ENCODE measurements at regions not wholly inside any gene's neighbourhood (a gene's known extent, or its start where the extent isn't known, plus 50 kb on each side); places are given as distances from the start of the nearest gene placed in this dataset.

DNA sequence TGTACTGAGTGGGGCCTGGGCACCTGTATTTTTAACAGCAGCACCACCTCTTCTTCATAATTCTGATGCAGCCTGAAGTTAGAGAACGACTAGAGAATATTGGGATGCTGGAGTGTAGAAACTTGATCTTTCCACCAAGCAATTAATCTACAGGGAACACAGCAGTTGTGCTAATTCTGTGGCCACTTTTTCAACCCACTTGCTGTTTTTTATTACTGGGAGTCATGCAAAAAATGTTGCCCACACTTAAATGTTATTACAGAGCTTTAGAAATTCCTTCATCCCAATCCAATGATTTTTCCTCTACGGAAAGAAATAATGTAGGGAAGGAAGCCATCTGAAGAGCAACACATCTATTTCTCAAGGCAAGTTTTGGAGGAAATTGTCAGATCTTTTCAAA lies 190.9 kb upstream of the TUT7 start:
- in situ Hi-C loops (cut with HindIII; ENCODE audit: low sequenced_read_pairs) = no loop called here

DNA sequence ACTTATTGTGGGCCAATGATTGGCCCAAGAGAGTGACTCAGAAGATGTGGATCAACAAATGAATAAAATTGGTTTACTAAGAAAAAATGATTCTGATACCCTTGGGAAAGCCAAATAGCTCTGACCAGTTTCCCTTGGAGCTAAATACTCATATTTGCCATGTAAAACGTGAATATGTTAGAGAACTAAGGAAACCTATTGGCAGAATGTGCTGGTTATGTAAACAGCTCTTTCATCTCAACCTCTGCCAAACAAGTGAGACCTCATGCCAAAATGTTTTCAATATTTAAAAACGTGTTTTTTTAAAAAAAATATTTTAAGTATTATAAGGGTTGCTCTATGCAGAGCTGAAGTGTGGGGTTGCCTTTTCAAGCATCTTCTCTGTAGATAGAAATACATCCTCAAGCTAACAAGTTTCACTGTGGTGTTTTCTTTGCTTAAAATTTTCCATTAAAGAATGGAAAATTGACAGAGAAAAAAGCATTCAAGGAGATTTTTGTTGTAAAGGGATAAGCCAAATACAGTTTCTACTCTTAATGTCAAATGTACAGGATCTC lies 186.9 kb upstream of the TUT7 start:
- in situ Hi-C loops (cut with HindIII; ENCODE audit: low sequenced_read_pairs) = no loop called here

DNA sequence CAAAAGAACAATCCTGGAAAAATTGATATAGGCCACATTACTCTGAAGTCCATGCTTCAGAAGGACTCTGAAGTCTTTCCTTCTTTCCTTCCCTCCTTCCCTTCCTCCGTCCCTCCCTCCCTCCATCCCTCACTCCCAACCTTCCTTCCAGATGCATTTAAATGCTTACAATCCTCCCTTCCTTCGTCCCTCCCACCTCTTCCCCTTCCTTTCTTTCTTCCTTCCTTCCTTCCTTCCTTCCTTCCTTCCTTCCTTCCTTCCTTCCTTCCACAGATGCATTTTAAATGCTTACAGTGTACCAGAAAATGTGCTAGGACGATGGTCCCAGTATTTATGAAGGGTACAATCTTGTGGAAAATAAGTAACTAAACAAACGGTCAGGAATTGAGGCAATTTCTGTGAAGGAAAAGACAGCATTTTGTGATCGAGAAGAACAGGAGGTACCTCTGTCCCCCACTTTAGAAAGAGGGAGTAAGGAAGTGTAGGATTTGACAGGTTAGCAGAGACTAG lies 181.3 kb upstream of the TUT7 start:
- in situ Hi-C loops (cut with HindIII; ENCODE audit: low sequenced_read_pairs) = no loop called here

DNA sequence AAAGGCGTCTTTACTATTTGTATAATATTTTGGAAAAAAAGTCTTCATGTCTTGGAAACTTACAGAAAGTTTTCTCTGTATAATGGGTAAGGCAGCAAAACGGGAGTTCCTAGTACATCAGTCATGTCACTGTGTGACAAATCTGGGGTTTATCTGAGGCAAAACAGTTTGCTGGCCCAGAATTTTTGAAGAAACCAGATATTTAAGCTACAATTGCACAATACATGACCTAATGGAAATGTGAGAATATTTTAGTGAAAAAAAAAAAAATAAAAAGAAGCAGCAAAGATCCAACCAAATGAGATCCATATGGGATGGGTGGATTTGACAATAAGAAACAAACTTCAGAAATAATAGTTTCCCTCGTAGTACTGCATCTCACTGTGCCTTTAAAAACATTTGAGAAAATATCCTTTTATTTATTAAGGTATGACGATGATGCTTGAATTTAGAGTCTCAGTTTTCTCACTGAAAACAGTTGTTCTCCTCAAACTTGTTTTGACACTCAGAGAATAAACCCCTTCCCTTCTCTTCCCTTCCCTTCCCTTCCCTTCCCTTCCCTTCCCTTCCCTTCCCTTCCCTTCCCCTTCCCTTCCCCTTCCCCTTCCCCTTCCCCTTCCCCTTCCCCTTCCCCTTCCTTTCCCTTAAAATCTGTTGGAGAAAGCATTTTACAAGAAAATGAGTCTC lies 180.5 kb upstream of the TUT7 start:
- in situ Hi-C loops (cut with HindIII; ENCODE audit: low sequenced_read_pairs) = no loop called here

DNA sequence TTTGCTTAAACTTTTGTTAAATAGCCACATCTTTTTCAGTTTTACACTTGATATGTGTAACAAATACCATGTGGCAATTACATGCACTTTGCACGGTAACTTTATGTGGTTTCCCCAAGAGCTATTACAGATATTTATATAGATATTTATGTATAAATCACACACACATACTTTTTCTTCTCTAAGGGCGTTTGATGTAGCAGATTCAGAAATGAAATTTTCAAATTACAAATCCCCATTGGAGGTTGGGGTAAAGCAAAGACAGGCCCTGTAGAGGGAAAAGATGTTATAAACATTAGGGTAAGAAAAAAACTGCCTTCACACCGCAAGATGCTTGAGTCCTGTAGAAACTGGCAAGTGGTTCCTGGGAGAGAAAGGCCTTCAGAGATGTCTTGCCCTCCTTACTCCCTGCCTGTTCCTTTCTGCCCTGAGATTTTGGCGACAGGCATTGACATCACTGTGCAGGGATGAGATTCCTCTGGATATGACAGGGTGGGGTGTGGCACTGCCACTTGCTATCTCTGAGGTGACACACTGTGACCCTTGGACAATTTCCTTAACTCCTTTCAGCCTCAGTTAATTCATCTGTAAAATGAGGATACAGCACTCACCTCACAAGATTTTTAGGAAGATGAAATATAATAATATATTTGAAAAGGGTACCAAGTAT lies 177.9 kb upstream of the TUT7 start:
- in situ Hi-C loops (cut with HindIII; ENCODE audit: low sequenced_read_pairs) = no loop called here

DNA sequence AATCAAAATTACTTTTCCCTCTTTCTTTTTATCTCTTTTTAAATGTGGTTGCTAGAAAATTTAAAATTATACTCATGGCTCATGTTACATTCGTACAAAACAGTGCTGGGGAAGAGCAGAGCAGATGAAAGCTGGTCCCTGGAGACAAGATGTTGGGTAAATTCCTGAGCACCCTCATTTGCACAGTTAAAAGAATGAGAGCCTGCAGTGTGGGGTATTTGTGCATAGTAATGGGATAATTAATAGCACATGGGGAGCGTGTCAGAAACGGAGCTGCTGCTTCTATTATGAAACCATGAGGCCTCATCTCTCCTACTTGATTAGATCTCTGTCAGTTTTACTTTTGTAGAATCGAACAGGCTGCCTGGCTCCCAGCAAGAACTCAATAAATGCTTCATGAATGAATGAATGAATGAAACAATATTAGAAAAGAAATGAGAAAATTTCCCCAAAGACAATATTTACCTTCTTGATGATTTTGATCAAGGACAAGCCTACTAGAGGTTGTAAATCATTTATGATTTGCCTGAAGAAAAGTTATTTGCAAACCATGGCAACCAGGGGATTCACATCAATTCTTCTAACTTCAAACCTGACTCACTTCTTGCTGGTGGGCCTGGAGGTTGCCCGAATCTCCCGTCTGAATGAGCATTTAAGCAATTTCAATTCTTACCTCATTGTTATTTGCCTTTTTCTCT lies 177.2 kb upstream of the TUT7 start:
- in situ Hi-C loops (cut with HindIII; ENCODE audit: low sequenced_read_pairs) = no loop called here

DNA sequence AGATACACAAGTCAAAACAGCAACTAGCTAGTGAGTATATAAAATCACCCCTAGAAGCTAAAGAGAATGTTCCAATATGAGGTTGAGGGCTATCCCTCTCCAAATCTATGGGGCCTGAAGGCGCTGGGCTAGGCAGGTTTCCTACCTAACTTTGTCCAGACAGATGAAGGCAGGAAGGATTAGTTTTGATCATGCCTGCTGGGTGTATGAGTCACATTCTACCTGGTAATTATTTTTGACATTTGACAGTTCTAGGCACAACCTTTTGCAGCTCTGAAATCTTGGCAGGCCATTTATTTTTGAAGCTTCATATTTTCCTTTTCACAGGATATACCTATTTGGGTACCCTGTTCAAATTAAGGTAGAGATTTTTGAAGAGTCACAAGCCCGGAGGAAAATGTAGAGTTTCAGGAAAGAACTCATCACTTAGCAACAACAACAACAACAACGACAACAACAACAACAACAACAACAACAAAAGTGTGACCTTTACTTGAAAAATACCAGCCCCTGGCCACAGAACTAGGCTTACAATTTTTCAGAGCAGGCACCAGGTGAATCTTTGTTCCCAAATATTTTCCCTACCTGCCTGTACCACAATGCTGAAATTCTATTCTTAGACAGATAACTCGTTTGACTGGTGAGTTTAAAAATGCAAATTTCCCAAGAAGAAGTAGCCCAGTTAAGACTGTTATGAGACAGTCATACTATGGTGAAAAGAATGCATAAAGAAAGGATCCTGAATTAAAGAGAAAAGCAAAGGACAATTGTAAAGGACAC lies 175.5 kb upstream of the TUT7 start:
- in situ Hi-C loops (cut with HindIII; ENCODE audit: low sequenced_read_pairs) = no loop called here

DNA sequence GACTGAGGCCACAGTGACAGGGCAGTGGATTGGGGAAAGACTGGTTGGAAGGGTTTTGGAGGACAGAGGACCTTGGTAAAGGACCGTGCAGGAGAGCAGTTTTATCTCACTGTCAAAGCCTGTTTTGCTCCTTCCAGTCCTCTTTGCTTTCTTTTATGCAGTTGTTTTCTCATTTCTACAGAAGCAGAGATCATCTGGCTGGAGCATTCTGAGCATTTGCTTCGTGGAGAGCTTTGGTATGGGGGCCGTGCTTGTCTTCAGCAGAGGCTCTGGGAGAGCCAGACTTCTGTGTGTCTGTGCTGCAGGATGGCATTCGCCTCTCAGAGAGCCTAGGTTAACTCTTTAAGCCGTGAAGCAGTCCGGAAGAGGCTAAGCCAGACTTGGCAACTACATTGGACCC lies 171.8 kb upstream of the TUT7 start:
- in situ Hi-C loops (cut with HindIII; ENCODE audit: low sequenced_read_pairs) = no loop called here

DNA sequence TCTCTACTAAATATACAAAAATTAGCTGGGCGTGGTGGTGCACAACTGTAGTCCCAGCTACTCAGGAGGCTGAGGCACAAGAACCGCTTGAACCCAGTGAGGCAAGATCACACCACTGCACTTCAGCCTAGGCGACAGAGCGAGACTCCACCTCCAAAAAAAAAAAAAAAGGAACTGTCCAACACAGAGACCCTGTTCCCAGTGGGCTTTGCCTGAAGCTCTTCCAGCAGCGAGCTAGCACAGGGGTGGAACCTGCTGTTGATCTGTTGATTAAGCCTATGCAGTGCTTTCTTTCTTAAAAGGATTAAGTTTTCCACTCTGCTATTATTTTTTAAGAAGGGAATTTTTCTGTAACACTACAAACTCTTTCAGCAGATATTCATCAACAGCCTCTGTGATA lies 171.0 kb upstream of the TUT7 start:
- in situ Hi-C loops (cut with HindIII; ENCODE audit: low sequenced_read_pairs) = no loop called here

DNA sequence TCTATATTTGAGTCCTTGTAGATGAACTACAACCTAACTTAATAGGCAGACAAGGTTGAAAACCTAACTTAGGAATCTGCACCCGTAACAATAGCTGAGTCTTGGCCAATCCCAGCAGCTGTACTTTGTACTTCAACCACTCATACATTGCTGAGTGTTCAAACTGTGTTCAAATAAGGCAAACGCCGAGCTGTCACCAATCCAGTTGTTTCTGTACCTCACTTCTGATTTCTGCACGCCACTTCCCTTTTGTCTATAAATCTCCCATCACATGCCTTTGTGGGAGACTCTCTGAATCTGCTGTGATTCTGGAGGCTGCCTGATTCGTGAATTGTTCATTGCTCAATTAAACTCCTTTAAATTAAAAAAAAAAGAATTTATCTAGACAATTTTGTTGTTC lies 167.8 kb upstream of the TUT7 start:
- in situ Hi-C loops (cut with HindIII; ENCODE audit: low sequenced_read_pairs) = no loop called here

DNA sequence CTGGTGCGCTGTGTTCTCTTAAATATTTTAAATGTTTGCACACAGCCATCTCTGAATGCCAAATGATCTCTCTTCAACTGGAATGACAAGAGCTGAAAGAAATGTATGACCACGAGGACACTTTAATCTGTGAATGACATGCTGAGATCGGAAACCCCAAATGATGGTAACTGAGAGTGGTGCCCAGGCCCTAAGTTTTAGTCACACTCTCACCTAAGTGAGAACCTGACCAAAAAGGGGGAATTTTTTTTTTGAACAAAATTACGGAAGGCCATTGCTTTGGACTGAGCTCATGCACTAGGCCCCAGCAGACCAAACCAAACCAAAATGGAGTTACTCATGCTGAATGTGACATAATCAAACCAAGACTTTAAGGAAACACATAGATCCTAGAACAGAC lies 167.1 kb upstream of the TUT7 start:
- in situ Hi-C loops (cut with HindIII; ENCODE audit: low sequenced_read_pairs) = no loop called here

DNA sequence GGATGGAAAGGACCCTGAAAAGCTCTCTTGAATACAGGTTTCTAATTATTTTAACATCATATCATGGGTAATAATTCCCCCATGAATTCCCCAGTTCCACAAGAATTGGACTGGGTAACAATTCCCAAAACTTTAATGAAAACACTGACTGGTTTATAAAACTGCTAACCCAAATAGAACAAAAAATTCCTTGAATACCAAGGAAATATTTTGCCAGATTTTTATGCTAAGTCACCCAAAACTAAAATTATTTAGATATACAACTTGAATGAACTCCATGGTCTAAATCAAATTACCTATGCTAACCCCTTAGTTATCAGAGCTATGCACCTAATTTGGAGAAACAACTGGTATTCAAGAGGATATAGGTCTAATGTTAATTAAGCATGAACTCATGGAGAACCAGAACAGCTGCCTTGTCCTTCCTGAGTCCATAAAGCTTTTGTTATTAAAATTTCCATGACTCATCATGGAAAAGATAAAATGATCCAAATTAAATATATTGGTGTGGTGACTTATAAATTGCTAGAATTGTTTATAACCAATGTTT lies 164.9 kb upstream of the TUT7 start:
- in situ Hi-C loops (cut with HindIII; ENCODE audit: low sequenced_read_pairs) = no loop called here

DNA sequence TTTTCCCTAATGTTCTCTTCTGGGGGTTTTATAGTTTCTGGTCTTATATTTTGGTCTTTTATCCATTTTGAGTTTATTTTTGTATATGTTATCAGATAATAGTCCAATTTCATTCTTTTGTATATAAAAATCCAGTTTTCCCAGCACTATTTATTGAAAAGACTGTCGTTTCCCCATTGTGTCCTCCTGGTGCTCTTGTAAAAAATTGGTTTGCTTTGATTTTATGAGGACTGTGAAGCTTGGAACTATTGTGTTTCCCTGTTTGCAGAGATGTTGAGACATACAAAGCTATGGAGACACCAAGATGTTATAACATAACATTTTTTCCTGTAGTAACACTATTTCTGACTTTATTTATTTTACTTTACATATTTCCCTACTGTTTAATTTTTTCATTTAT lies 163.3 kb upstream of the TUT7 start:
- in situ Hi-C loops (cut with HindIII; ENCODE audit: low sequenced_read_pairs) = no loop called here

DNA sequence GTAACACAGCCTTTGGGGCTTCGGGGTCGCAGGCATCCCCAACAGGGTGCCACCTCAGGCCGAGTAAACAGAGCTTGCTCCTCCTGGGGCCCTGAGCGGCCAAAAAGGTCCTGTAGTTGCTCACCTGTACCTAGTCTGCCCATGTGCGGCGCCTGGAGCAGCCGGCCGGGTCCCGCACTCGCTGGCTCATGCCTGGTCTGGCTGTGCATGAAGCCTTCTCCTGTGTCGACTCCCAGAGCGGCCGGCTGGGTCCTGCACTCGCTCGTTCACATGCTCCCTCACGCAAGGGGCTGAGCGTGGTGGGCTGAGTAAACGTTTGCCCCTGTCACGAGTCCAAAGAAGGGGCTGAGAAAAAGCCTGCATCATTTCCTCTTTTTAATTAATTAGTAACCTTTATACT lies 162.4 kb upstream of the TUT7 start:
- in situ Hi-C loops (cut with HindIII; ENCODE audit: low sequenced_read_pairs) = no loop called here

DNA sequence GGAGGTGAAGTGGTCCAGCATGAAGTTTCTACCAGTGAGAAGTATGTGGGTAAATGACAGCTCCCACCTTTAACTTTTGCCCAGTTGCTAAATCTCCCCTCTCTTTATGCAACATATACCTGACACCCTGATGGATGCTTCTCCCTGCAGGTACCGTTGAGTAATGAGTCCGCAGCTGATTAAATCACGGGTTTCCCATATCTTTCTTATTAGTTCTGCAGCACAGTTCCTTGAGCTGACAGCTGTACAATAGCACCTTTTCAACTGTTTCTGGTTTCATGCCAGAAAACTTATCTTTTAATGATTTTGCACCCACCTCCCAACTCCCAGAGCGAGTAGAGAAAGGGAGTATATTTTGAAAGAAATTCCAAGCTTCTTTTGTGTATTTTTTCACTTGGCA lies 161.0 kb upstream of the TUT7 start:
- in situ Hi-C loops (cut with HindIII; ENCODE audit: low sequenced_read_pairs) = no loop called here

DNA sequence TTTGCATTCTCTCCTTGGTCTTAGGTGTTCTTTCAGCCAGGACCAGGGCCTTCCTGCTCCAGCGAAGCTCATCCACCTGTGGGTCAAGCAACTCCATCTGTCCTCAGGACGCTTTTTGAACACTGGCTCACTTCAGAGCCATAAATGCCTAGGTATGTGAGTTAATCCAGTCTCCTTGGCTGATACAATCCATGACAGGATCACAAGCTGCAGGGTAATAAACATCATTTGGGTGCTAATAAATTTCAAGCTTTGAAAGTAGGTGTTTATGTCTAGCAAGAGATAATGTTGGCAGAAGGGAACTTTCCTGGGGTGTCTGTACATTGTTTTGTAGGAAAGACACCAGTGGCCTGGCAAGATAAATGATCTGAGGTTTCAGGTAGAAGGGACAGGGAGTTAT lies 159.2 kb upstream of the TUT7 start:
- in situ Hi-C loops (cut with HindIII; ENCODE audit: low sequenced_read_pairs) = no loop called here

DNA sequence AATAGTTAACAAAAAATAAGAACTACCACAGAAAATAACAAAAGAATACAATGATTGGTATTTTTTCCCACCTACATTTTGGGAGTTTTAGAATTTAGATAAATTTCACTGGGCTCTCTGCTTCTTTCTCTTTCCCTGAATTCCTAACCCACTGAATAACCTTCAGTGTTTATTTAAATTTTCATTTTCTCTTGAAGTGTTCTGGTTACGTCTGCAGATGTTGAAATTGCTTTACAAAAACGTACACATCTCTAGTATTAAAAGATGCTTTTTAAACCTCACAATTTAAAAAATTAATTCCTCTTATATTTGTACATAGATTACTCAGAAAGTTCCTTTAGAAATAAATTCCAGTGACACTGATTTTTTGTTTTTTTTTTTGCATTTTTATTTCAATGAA lies 158.7 kb upstream of the TUT7 start:
- in situ Hi-C loops (cut with HindIII; ENCODE audit: low sequenced_read_pairs) = no loop called here

DNA sequence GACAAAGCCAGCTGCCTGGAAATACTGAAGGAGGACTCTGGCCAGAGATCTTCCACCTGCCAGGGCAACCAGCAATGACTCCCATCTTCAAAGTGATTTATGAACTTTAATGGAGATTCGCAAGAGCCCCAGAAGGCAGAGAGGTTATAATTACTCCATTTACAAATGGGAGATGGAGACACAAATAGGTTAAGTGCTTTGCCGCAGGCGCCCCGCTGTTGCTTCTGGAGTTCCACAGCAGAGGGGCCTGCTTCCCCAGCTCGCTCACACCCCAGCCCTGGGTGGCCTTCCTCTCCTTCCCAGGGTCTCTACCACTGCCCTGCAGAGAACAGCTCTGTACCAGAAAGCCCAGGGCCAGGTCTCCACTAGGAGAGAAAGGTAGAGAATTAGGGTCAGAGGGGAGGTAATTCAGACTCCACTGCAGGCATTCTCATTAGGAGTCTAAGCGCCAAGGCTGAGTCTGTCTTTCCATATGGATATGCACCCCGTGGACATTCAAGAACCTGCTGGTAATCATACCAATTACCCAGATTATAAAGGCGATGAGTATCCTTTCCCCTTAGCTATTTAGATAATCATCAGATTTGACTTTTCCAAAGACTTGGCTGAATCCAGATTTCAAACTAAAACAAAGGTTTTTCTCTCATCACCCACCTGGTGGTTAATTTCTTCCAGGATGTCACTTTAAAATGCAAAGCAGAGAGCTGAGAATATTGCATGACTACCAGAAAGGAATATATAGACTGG lies 157.6 kb upstream of the TUT7 start:
- in situ Hi-C loops (cut with HindIII; ENCODE audit: low sequenced_read_pairs) = no loop called here

DNA sequence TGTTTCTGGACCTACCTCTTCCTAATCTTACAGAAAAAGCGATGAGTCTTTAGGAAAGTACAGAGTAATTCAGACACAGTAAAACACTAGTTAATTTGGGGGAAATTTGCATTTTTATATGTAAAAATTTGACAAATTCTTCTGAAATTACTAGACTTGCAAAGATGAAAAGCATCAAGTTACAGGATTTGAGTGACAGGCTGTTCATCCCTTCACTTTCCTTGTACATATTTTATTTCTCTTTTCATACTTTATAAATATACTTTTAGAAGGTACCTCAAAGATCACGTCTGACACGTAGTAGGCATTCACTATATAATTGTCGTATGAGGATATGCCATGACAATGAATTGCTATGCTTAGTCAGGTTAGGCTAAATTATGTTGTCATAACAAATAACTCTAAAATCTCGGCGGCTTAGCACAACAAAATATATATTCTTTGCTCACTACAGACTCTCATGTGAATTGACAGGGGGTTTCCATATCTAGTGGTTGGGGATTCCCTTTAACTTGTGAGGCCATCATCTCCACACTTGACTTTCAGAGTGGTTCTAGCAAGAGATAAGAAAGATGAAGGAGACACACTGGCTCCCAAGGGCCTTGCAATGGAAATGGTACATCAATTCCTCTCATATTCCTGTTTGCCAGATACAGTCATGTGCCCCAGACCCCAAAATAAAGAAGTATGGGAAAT lies 154.1 kb upstream of the TUT7 start:
- in situ Hi-C loops (cut with HindIII; ENCODE audit: low sequenced_read_pairs) = no loop called here
